ENCODE measurements at regions not wholly inside any gene's neighbourhood (a gene's known extent, or its start where the extent isn't known, plus 50 kb on each side); places are given as distances from the start of the nearest gene placed in this dataset.

DNA sequence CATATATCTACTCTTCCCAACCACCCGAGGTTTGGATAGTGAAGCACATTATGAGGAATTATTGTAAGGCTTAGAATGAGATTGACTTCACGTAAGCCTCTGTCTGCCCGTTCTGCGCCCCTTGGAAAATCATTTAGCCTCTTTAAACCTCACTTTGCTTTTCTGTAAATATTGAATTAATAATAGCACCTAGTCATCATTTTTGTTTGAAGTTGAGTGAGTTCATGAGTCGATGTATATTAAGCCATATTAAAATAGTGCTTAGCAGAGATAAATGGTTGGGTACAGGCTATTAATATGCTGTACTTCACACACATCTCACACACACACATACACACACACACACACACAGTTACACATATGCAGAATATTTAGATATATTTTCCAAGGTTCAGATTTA lies 344.8 kb upstream of the EYS start:
- peaks cover 0 to 7% of the 10 kb centered on the region in 2 donors for H3K4me1 ChIP-seq (ENCODE audit: control insufficient read depth in 1 of 2, low read depth in 2 of 2)
- H3K4me3 ChIP-seq: no peak overlapping the region
- TF ChIP-seq, protein P1, sequence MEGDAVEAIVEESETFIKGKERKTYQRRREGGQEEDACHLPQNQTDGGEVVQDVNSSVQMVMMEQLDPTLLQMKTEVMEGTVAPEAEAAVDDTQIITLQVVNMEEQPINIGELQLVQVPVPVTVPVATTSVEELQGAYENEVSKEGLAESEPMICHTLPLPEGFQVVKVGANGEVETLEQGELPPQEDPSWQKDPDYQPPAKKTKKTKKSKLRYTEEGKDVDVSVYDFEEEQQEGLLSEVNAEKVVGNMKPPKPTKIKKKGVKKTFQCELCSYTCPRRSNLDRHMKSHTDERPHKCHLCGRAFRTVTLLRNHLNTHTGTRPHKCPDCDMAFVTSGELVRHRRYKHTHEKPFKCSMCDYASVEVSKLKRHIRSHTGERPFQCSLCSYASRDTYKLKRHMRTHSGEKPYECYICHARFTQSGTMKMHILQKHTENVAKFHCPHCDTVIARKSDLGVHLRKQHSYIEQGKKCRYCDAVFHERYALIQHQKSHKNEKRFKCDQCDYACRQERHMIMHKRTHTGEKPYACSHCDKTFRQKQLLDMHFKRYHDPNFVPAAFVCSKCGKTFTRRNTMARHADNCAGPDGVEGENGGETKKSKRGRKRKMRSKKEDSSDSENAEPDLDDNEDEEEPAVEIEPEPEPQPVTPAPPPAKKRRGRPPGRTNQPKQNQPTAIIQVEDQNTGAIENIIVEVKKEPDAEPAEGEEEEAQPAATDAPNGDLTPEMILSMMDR (IDR thresholded peaks at IDR 0.05): no peak
- H3K27me3 ChIP-seq (replicated peaks; ENCODE audit: insufficient read depth): no peaks in the 10 kb centered on the region
- no peaks in the 10 kb centered on the region for H3K36me3 ChIP-seq
- ATAC-seq (ENCODE audit: insufficient number of reproducible peaks, low FRiP score, low read depth) (no peak), DNase-seq (ENCODE audit: low spot score) (no peak)
- H3K27ac ChIP-seq: no peak overlapping the region
- no peaks in the 10 kb centered on the region for H3K9me3 ChIP-seq

- Histone ChIP-seq H3K27ac (no peak overlapping the region), H3K4me1 (ENCODE audit: control insufficient read depth in 1 of 2, low read depth in 2 of 2) (peaks cover 0 to 7% of the 10 kb centered on the region in 2 donors), H3K36me3 (no peaks in the 10 kb centered on the region), H3K27me3 (replicated peaks; ENCODE audit: insufficient read depth) (no peaks in the 10 kb centered on the region), H3K9me3 (no peaks in the 10 kb centered on the region), H3K4me3 (no peak overlapping the region)
- TF ChIP-seq, protein P1 (IDR thresholded peaks at IDR 0.05): no peak
- no peak for DNase-seq (ENCODE audit: low spot score)
- no peak for ATAC-seq (ENCODE audit: insufficient number of reproducible peaks, low FRiP score, low read depth)
Measured at GRCh38 chr6:66048684-66049474, 341.9 kb upstream of the EYS start.

- Histone ChIP-seq H3K36me3 (no peaks in the 10 kb centered on the region), H3K27me3 (replicated peaks; ENCODE audit: insufficient read depth) (no peaks in the 10 kb centered on the region), H3K27ac (no peak overlapping the region), H3K4me1 (ENCODE audit: control insufficient read depth in 1 of 2, low read depth in 2 of 2) (no peaks in the 10 kb centered on the region), H3K4me3 (no peak overlapping the region), H3K9me3 (no peaks in the 10 kb centered on the region)
- no peak for ATAC-seq (ENCODE audit: insufficient number of reproducible peaks, low FRiP score, low read depth)
- TF ChIP-seq, protein P1 (IDR thresholded peaks at IDR 0.05): no peak
- no peak for DNase-seq (ENCODE audit: low spot score)
Measured at GRCh38 chr6:66032626-66033025, 325.6 kb upstream of the EYS start.

- TF ChIP-seq, protein P1 (IDR thresholded peaks at IDR 0.05): no peak
- Histone ChIP-seq H3K4me3 (no peak overlapping the region), H3K27me3 (replicated peaks; ENCODE audit: insufficient read depth) (no peaks in the 10 kb centered on the region), H3K9me3 (no peaks in the 10 kb centered on the region), H3K27ac (no peak overlapping the region), H3K4me1 (ENCODE audit: control insufficient read depth in 1 of 2, low read depth in 2 of 2) (no peaks in the 10 kb centered on the region), H3K36me3 (no peaks in the 10 kb centered on the region)
- DNase-seq (ENCODE audit: low spot score): no peak
- no peak for ATAC-seq (ENCODE audit: insufficient number of reproducible peaks, low FRiP score, low read depth)
Measured at GRCh38 chr6:66029391-66029790, 322.4 kb upstream of the EYS start.

DNA sequence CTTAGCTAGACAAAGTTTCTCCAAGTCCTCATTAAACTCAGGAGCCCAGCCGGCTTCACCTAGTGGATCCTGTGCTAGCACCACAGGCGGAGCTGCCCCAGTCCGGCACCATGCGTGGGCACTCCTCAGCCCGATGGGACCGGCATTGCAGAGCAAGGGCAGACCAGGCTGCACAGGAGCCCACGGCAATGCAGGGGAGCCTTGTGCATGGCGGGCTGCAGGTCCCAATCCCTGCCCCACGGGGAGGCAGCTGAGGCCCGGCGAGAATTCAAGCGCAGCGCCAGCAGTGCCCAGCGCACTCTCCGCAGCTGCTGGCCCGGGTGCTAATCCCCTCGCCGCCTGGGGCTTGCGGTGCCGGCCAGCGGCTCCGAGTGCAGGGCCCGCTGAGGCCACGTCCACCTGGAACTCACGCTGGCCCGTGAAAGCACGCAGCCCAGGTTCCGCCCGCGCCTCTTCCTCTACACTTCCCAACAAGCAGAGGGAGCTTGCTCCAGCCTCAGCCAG lies 292.3 kb upstream of the EYS start:
- TF ChIP-seq, protein P1 (IDR thresholded peaks at IDR 0.05): no peak
- H3K4me3 ChIP-seq: no peak overlapping the region
- DNase-seq (ENCODE audit: low spot score) (no peak), ATAC-seq (ENCODE audit: insufficient number of reproducible peaks, low FRiP score, low read depth) (no peak)
- no peaks in the 10 kb centered on the region for H3K9me3 ChIP-seq
- no peak overlapping the region for H3K27ac ChIP-seq
- H3K27me3 ChIP-seq (replicated peaks; ENCODE audit: insufficient read depth): no peaks in the 10 kb centered on the region
- no peaks in the 10 kb centered on the region for H3K4me1 ChIP-seq (ENCODE audit: control insufficient read depth in 1 of 2, low read depth in 2 of 2)
- H3K36me3 ChIP-seq: no peaks in the 10 kb centered on the region

Measured in thoracic aorta (tissue), 2 donors.